SK-N-SH (cell line): ENCODE measurements at regions not wholly inside any gene's neighbourhood (a gene's known extent, or its start where the extent isn't known, plus 50 kb on each side); places are given as distances from the start of the nearest gene placed in this dataset.

Experiments used
- CTCF ChIA-PET: fragments of 300-600, 350-600 bp; formaldehyde crosslinking; extraction: SDS; loops from one replicate; lab custom pipeline; 2021; lab: Yijun Ruan, JAX
- POLR2A ChIA-PET: fragments of 350-600 bp; sonication (Branson Sonifier 250); formaldehyde crosslinking; extraction: SDS; loops from one replicate; lab custom pipeline; 2020; ENCODE audit warnings: antibody characterized with exemption, inconsistent platforms; lab: Yijun Ruan, JAX
- DNase-seq: peaks from one replicate; pipeline ENCODE4 v3.0.0; 2012
- H2AFZ ChIP-seq: fragments of 200-600 bp; sonication (generic); 2 replicates; pipeline ENCODE4 v1.8.1; 2016; ENCODE audit warnings: antibody characterized with exemption, mild to moderate bottlenecking, low read depth
- H3F3A ChIP-seq: fragments of 200-600 bp; sonication (generic); replicated peaks from 2 replicates; pipeline ENCODE3; 2016; ENCODE audit warnings: antibody characterized with exemption, mild to moderate bottlenecking; ENCODE audit not compliant: insufficient read depth
- H3K27ac ChIP-seq, 2 experiments: fragments of 200-500 bp in 1 of 2; fragments of 200-600 bp in 1 of 2; sonication (Bioruptor generic) in 1 of 2; sonication (generic), shearing (Covaris generic) in 1 of 2; 2 replicates each; pipeline versions ENCODE4 v1.5.1 to v1.6.1; 2014 to 2016; ENCODE audit warnings: low read depth in 2 of 2, inconsistent platforms in 1 of 2, low read length in 1 of 2, mild to moderate bottlenecking in 1 of 2, mixed read lengths in 1 of 2
- H3K27me3 ChIP-seq: fragments of 200-600 bp; sonication (generic), shearing (Covaris generic); 2 replicates; pipeline ENCODE4 v1.6.1; 2016; ENCODE audit warnings: mixed run types; ENCODE audit not compliant: insufficient read depth
- H3K36me3 ChIP-seq, 2 experiments: fragments of 200-500 bp in 1 of 2; fragments of 200-600 bp in 1 of 2; sonication (Bioruptor generic) in 1 of 2; sonication (generic) in 1 of 2; replicated peaks in 1 of 2; 2 replicates each; pipeline versions ENCODE3 to v1.5.1; 2014 to 2016; ENCODE audit warnings: low read length in 1 of 2, mild to moderate bottlenecking in 1 of 2; ENCODE audit not compliant: insufficient read depth in 2 of 2, control insufficient read depth in 1 of 2
- H3K4me1 ChIP-seq, 2 experiments: fragments of 200-500 bp in 1 of 2; fragments of 200-600 bp in 1 of 2; sonication (Bioruptor generic) in 1 of 2; sonication (generic), shearing (Covaris generic) in 1 of 2; 2 replicates each; pipeline versions ENCODE4 v1.5.1 to v1.6.1; 2014 to 2016; ENCODE audit warnings: low read depth in 1 of 2, low read length in 1 of 2, mixed run types in 1 of 2; ENCODE audit not compliant: insufficient read depth in 2 of 2, control insufficient read depth in 1 of 2
- H3K4me2 ChIP-seq: fragments of 200-600 bp; sonication (generic), shearing (Covaris generic); 2 replicates; pipeline ENCODE4 v1.6.1; 2017; ENCODE audit warnings: mixed run types
- H3K4me3 ChIP-seq, 2 experiments: fragments of 200-500 bp in 1 of 2; fragments of 200-600 bp in 1 of 2; sonication (Bioruptor generic) in 1 of 2; sonication (generic), shearing (Covaris generic) in 1 of 2; 2 replicates each; pipeline versions ENCODE4 v1.5.1 to v1.8.1; 2014 to 2016; ENCODE audit warnings: low read depth in 2 of 2, inconsistent platforms in 1 of 2, low read length in 1 of 2, mild to moderate bottlenecking in 1 of 2, mixed read lengths in 1 of 2, moderate library complexity in 1 of 2
- H3K79me2 ChIP-seq: fragments of 200-600 bp; sonication (generic); 2 replicates; pipeline ENCODE4 v1.8.1; 2017; ENCODE audit warnings: mild to moderate bottlenecking; ENCODE audit not compliant: insufficient read depth
- H3K9ac ChIP-seq: fragments of 200-600 bp; sonication (generic); 2 replicates; pipeline ENCODE4 v1.6.1; 2017; ENCODE audit warnings: mixed run types
- H3K9me2 ChIP-seq: fragments of 200-600 bp; sonication (generic); 2 replicates; pipeline ENCODE4 v1.6.1; 2017; ENCODE audit warnings: mixed run types
- H3K9me3 ChIP-seq: fragments of 200-600 bp; sonication (generic); 2 replicates; pipeline ENCODE4 v1.6.1; 2017; ENCODE audit warnings: mixed run types, mild to moderate bottlenecking, moderate library complexity
- H4K20me1 ChIP-seq: fragments of 200-600 bp; sonication (generic); 2 replicates; pipeline ENCODE4 v1.6.1; 2017; ENCODE audit warnings: mild to moderate bottlenecking, mixed run types; ENCODE audit not compliant: insufficient read depth
- CHD2 ChIP-seq: fragments of 150-350 bp; IDR thresholded peaks from 2 replicates; pipeline ENCODE4 v1.6.1; 2018; ENCODE audit warnings: low read length; ENCODE audit not compliant: partially characterized antibody
- ELF1 ChIP-seq: IDR thresholded peaks from 2 replicates; pipeline ENCODE4 v1.4.0; 2012
- FOSL2 ChIP-seq: IDR thresholded peaks from 2 replicates; pipeline ENCODE4 v1.4.0; 2012; ENCODE audit warnings: low read depth, mild to moderate bottlenecking, moderate library complexity, borderline replicate concordance
- GABPA ChIP-seq: IDR thresholded peaks from 2 replicates; pipeline ENCODE4 v1.4.0; 2012; ENCODE audit warnings: low read depth, mild to moderate bottlenecking
- JUND ChIP-seq: IDR thresholded peaks from 2 replicates; pipeline ENCODE4 v1.4.0; 2012
- NFIC ChIP-seq: IDR thresholded peaks from 2 replicates; pipeline ENCODE4 v1.4.0; 2012; ENCODE audit warnings: borderline replicate concordance
- RAD21 ChIP-seq: IDR thresholded peaks from 2 replicates; pipeline ENCODE4 v1.6.1; 2012; ENCODE audit warnings: mild to moderate bottlenecking, low read length
- RCOR1 ChIP-seq: fragments of 150-350 bp; IDR thresholded peaks from 2 replicates; pipeline ENCODE4 v1.6.1; 2017; ENCODE audit warnings: antibody characterized with exemption, low read length
- SIN3A ChIP-seq: IDR thresholded peaks from 2 replicates; pipeline ENCODE4 v1.6.1; 2012; ENCODE audit warnings: low read depth, mild to moderate bottlenecking, low read length, moderate library complexity, borderline replicate concordance
- TAF1 ChIP-seq: IDR thresholded peaks from 2 replicates; pipeline ENCODE4 v1.6.1; 2012; ENCODE audit warnings: low read depth, mild to moderate bottlenecking, low read length, moderate library complexity, borderline replicate concordance
- TCF12 ChIP-seq: IDR thresholded peaks from 2 replicates; pipeline ENCODE4 v1.4.0; 2012
- WGBS: methylation state at CpG from one replicate; pipeline ENCODE4 v1.1.6; 2017; ENCODE audit warnings: low lambda C conversion rate; 5-methylcytosine and 5-hydroxymethylcytosine counted together
- TF ChIP-seq, protein P1 (sequence below): IDR thresholded peaks from 2 replicates; pipeline ENCODE4 v1.4.0; 2012; ENCODE audit warnings: low read depth, borderline replicate concordance
- TF ChIP-seq, protein P2 (sequence below): fragments of 150-350 bp; IDR thresholded peaks from 2 replicates; pipeline ENCODE4 v1.6.1; 2016; ENCODE audit warnings: mild to moderate bottlenecking, low read depth, low read length
- TF ChIP-seq, protein P3 (sequence below): fragments of 200-600 bp; sonication (generic); IDR thresholded peaks from 2 replicates; pipeline ENCODE4 v1.6.1; 2017; ENCODE audit warnings: antibody characterized with exemption, mild to moderate bottlenecking, moderate library complexity
- TF ChIP-seq, protein P4 (sequence below): IDR thresholded peaks from 2 replicates; pipeline ENCODE4 v1.6.1; 2012; ENCODE audit warnings: mild to moderate bottlenecking, low read depth, low read length, moderate library complexity
- TF ChIP-seq, protein P5 (sequence below): IDR thresholded peaks from 2 replicates; pipeline ENCODE4; 2012

DNA sequence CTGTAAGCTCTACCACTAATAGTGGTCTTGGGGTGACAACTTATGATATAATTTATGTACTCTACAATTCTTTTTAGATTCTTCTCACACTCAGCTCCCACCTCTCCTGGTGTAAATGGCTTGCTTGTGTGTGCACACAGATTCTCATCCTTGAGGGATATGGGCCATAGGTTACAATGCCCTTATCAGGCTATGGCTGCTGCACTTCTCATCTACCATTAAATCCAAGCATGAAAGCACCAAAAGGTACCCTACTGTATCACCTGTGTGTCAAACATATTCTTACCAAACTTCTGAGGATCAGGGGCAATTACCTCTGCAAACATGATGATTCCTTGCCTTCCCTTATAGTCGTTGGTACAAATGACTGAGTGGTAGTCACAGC, 891.9 kb downstream of the SQOR start:
- Histone ChIP-seq H3K4me1 (no peaks in the 10 kb centered on the region), H3F3A (no peaks in the 10 kb centered on the region), H3K9me3 (no peaks in the 10 kb centered on the region), H2AFZ (no peak overlapping the region), H3K36me3 (no peaks in the 10 kb centered on the region), H3K4me3 (no peak overlapping the region), H3K79me2 (no peaks in the 10 kb centered on the region), H4K20me1 (no peaks in the 10 kb centered on the region), H3K4me2 (no peak overlapping the region), H3K27ac (no peak overlapping the region), H3K9ac (no peak overlapping the region), H3K9me2 (no peaks in the 10 kb centered on the region), H3K27me3 (no peaks in the 10 kb centered on the region)
- DNase-seq: no peak
- CTCF ChIA-PET: no interaction called here
- POLR2A ChIA-PET: no interaction called here
- TF ChIP-seq, protein P1, sequence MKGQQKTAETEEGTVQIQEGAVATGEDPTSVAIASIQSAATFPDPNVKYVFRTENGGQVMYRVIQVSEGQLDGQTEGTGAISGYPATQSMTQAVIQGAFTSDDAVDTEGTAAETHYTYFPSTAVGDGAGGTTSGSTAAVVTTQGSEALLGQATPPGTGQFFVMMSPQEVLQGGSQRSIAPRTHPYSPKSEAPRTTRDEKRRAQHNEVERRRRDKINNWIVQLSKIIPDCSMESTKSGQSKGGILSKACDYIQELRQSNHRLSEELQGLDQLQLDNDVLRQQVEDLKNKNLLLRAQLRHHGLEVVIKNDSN: no peak
- TF ChIP-seq, protein P2, sequence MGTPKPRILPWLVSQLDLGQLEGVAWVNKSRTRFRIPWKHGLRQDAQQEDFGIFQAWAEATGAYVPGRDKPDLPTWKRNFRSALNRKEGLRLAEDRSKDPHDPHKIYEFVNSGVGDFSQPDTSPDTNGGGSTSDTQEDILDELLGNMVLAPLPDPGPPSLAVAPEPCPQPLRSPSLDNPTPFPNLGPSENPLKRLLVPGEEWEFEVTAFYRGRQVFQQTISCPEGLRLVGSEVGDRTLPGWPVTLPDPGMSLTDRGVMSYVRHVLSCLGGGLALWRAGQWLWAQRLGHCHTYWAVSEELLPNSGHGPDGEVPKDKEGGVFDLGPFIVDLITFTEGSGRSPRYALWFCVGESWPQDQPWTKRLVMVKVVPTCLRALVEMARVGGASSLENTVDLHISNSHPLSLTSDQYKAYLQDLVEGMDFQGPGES: no peak
- TF ChIP-seq JUND (no peak), RCOR1 (no peak), TCF12 (no peak), FOSL2 (no peak), TAF1 (no peak), RAD21 (no peak), NFIC (no peak), SIN3A (no peak), ELF1 (no peak), GABPA (no peak), CHD2 (no peak)
- TF ChIP-seq, protein P3, sequence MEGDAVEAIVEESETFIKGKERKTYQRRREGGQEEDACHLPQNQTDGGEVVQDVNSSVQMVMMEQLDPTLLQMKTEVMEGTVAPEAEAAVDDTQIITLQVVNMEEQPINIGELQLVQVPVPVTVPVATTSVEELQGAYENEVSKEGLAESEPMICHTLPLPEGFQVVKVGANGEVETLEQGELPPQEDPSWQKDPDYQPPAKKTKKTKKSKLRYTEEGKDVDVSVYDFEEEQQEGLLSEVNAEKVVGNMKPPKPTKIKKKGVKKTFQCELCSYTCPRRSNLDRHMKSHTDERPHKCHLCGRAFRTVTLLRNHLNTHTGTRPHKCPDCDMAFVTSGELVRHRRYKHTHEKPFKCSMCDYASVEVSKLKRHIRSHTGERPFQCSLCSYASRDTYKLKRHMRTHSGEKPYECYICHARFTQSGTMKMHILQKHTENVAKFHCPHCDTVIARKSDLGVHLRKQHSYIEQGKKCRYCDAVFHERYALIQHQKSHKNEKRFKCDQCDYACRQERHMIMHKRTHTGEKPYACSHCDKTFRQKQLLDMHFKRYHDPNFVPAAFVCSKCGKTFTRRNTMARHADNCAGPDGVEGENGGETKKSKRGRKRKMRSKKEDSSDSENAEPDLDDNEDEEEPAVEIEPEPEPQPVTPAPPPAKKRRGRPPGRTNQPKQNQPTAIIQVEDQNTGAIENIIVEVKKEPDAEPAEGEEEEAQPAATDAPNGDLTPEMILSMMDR: no peak
- TF ChIP-seq, protein P4, sequence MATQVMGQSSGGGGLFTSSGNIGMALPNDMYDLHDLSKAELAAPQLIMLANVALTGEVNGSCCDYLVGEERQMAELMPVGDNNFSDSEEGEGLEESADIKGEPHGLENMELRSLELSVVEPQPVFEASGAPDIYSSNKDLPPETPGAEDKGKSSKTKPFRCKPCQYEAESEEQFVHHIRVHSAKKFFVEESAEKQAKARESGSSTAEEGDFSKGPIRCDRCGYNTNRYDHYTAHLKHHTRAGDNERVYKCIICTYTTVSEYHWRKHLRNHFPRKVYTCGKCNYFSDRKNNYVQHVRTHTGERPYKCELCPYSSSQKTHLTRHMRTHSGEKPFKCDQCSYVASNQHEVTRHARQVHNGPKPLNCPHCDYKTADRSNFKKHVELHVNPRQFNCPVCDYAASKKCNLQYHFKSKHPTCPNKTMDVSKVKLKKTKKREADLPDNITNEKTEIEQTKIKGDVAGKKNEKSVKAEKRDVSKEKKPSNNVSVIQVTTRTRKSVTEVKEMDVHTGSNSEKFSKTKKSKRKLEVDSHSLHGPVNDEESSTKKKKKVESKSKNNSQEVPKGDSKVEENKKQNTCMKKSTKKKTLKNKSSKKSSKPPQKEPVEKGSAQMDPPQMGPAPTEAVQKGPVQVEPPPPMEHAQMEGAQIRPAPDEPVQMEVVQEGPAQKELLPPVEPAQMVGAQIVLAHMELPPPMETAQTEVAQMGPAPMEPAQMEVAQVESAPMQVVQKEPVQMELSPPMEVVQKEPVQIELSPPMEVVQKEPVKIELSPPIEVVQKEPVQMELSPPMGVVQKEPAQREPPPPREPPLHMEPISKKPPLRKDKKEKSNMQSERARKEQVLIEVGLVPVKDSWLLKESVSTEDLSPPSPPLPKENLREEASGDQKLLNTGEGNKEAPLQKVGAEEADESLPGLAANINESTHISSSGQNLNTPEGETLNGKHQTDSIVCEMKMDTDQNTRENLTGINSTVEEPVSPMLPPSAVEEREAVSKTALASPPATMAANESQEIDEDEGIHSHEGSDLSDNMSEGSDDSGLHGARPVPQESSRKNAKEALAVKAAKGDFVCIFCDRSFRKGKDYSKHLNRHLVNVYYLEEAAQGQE: no peak
- TF ChIP-seq, protein P5, sequence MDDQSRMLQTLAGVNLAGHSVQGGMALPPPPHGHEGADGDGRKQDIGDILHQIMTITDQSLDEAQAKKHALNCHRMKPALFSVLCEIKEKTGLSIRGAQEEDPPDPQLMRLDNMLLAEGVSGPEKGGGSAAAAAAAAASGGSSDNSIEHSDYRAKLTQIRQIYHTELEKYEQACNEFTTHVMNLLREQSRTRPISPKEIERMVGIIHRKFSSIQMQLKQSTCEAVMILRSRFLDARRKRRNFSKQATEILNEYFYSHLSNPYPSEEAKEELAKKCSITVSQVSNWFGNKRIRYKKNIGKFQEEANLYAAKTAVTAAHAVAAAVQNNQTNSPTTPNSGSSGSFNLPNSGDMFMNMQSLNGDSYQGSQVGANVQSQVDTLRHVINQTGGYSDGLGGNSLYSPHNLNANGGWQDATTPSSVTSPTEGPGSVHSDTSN: no peak
- WGBS: 0% methylated on average over 1 of the region's 1 CpG
